GM23338 (cell line): ENCODE measurements at regions not wholly inside any gene's neighbourhood (a gene's known extent, or its start where the extent isn't known, plus 50 kb on each side); places are given as distances from the start of the nearest gene placed in this dataset.

ENCODE experiments used
- ATAC-seq: fragments of 200-7000 bp; cut with Tn5 transposase; 3 replicates; pipeline ENCODE4 v1.9.1; 2020
- DNase-seq: peaks from one replicate; pipeline ENCODE4 v3.0.0-alpha.2; 2015; ENCODE audit warnings: low spot score
- H2AFZ ChIP-seq: fragments of 200-600 bp; sonication (generic); 2 replicates; pipeline ENCODE4 v1.8.0; 2016; ENCODE audit warnings: antibody characterized with exemption, mild to moderate bottlenecking, moderate library complexity
- H3F3A ChIP-seq: fragments of 200-600 bp; sonication (generic); replicated peaks from 2 replicates; pipeline ENCODE4 v1.8.0; 2017; ENCODE audit warnings: antibody characterized with exemption, mixed run types, low read depth
- H3K27ac ChIP-seq: fragments of 200-600 bp; sonication (generic); 2 replicates; pipeline ENCODE4 v1.6.1; 2016; ENCODE audit warnings: low read depth
- H3K27me3 ChIP-seq: fragments of 200-600 bp; sonication (generic); 2 replicates; pipeline ENCODE4 v1.8.0; 2016; ENCODE audit warnings: mild to moderate bottlenecking, mixed run types, moderate library complexity; ENCODE audit not compliant: insufficient read depth
- H3K36me3 ChIP-seq: fragments of 200-600 bp; sonication (generic); 2 replicates; pipeline ENCODE4 v1.8.0; 2016; ENCODE audit warnings: mild to moderate bottlenecking; ENCODE audit not compliant: insufficient read depth
- H3K4me1 ChIP-seq: fragments of 200-600 bp; sonication (generic); 2 replicates; pipeline ENCODE4 v1.8.0; 2016; ENCODE audit warnings: mild to moderate bottlenecking, moderate library complexity; ENCODE audit not compliant: insufficient read depth
- H3K4me2 ChIP-seq: fragments of 200-600 bp; sonication (generic); 2 replicates; pipeline ENCODE4 v1.7.1; 2017; ENCODE audit warnings: mixed run types
- H3K4me3 ChIP-seq: fragments of 200-600 bp; sonication (generic); 2 replicates; pipeline ENCODE4 v1.6.1; 2016; ENCODE audit warnings: mixed run types
- H3K79me2 ChIP-seq: fragments of 200-600 bp; sonication (generic); replicated peaks from 2 replicates; pipeline ENCODE4 v1.8.0; 2017; ENCODE audit warnings: mild to moderate bottlenecking; ENCODE audit not compliant: insufficient read depth
- H3K9me2 ChIP-seq: fragments of 200-600 bp; sonication (generic); 2 replicates; pipeline ENCODE4 v1.8.0; 2017; ENCODE audit not compliant: insufficient read depth
- H4K20me1 ChIP-seq: fragments of 200-600 bp; sonication (generic); replicated peaks from 2 replicates; pipeline ENCODE4 v1.8.0; 2017; ENCODE audit warnings: mild to moderate bottlenecking; ENCODE audit not compliant: insufficient read depth
- H3K27ac Mint-ChIP-seq: 2 replicates; pipeline ENCODE4 v1.8.0; 2020; ENCODE audit warnings: inconsistent platforms, mild to moderate bottlenecking, moderate library complexity, mixed read lengths
- H3K27me3 Mint-ChIP-seq: 3 replicates; pipeline ENCODE4 v1.8.0; 2022; ENCODE audit warnings: low read depth, mild to moderate bottlenecking, moderate library complexity, mixed read lengths, inconsistent platforms; ENCODE audit not compliant: insufficient read depth, poor library complexity
- H3K36me3 Mint-ChIP-seq: 3 replicates; pipeline ENCODE4 v1.8.0; 2021; ENCODE audit warnings: low read depth, mild to moderate bottlenecking, inconsistent platforms, moderate library complexity, mixed read lengths
- H3K4me1 Mint-ChIP-seq: 3 replicates; pipeline ENCODE4 v1.8.0; 2020; ENCODE audit warnings: mild to moderate bottlenecking, inconsistent platforms, mixed read lengths
- H3K4me3 Mint-ChIP-seq: 3 replicates; pipeline ENCODE4 v1.8.0; 2021; ENCODE audit warnings: moderate library complexity, mild to moderate bottlenecking, inconsistent platforms, mixed read lengths
- H3K9me3 Mint-ChIP-seq: 3 replicates; pipeline ENCODE4 v1.8.0; 2020; ENCODE audit warnings: moderate library complexity, mild to moderate bottlenecking, inconsistent platforms, mixed read lengths
- CREB1 ChIP-seq: fragments of 250-450 bp; sonication (Bioruptor Pico); IDR thresholded peaks from 2 replicates; pipeline ENCODE4 v1.5.0; 2020; ENCODE audit warnings: low read depth, mild to moderate bottlenecking, moderate library complexity
- CTCF ChIP-seq, 2 experiments: fragments of 200-600 bp in 1 of 2; sonication (generic) in 1 of 2; conservative IDR thresholded peaks; 2 replicates each; pipeline versions ENCODE4 v1.5.1 to v1.6.1; 2016 to 2017; ENCODE audit warnings: antibody characterized with exemption in 2 of 2, low read depth in 2 of 2, mild to moderate bottlenecking in 2 of 2, moderate library complexity in 1 of 2
- ETS1 ChIP-seq: IDR thresholded peaks from 2 replicates; pipeline ENCODE4 v1.6.1; 2016; ENCODE audit warnings: antibody characterized with exemption
- EZH2 ChIP-seq: fragments of 200-600 bp; sonication (generic); IDR thresholded peaks from one replicate; pipeline ENCODE4 v1.8.0; 2017; ENCODE audit warnings: antibody characterized with exemption, mild to moderate bottlenecking, low read depth; ENCODE audit not compliant: unreplicated experiment
- EZH2phosphoT487 ChIP-seq: fragments of 200-600 bp; sonication (generic); IDR thresholded peaks from one replicate; pipeline ENCODE4 v1.8.1; 2018; ENCODE audit warnings: antibody characterized with exemption; ENCODE audit not compliant: unreplicated experiment
- JUNB ChIP-seq: IDR thresholded peaks from one replicate; pipeline ENCODE4 v1.6.1; 2016; ENCODE audit warnings: antibody characterized with exemption; ENCODE audit not compliant: unreplicated experiment
- NANOG ChIP-seq: IDR thresholded peaks from 2 replicates; pipeline ENCODE4 v1.6.1; 2016; ENCODE audit warnings: antibody characterized with exemption, borderline replicate concordance
- POLR2AphosphoS5 ChIP-seq: IDR thresholded peaks from 2 replicates; pipeline ENCODE4 v1.6.1; 2016; ENCODE audit warnings: antibody characterized with exemption, low read depth
- REST ChIP-seq: IDR thresholded peaks from one replicate; pipeline ENCODE4 v1.6.1; 2018; ENCODE audit warnings: antibody characterized with exemption; ENCODE audit not compliant: unreplicated experiment
- STAT1 ChIP-seq: IDR thresholded peaks from one replicate; pipeline ENCODE4 v1.6.1; 2016; ENCODE audit warnings: antibody characterized with exemption; ENCODE audit not compliant: unreplicated experiment
- ZNF114 ChIP-seq: fragments of 250-450 bp; sonication (Bioruptor Pico); IDR thresholded peaks from 2 replicates; pipeline ENCODE4 v1.5.0; 2020; ENCODE audit warnings: mild to moderate bottlenecking, moderate library complexity
- ZNF331 ChIP-seq: fragments of 250-450 bp; sonication (Bioruptor Pico); IDR thresholded peaks from 2 replicates; pipeline ENCODE4 v1.5.0; 2020; ENCODE audit warnings: low read depth, mild to moderate bottlenecking, moderate library complexity
- ZNF462 ChIP-seq: fragments of 250-450 bp; sonication (Bioruptor Pico); IDR thresholded peaks from 2 replicates; pipeline ENCODE4 v1.5.0; 2020; ENCODE audit warnings: mild to moderate bottlenecking, moderate library complexity

- Histone ChIP-seq H3K27ac (no peak overlapping the region), H3F3A (no peaks in the 10 kb centered on the region), H3K4me3 (no peak overlapping the region), H4K20me1 (no peaks in the 10 kb centered on the region), H3K79me2 (no peaks in the 10 kb centered on the region), H3K27me3 (no peaks in the 10 kb centered on the region), H3K4me2 (no peak overlapping the region), H3K4me1 (no peaks in the 10 kb centered on the region), H3K9me2 (peaks cover 12% of the 10 kb centered on the region), H2AFZ (no peak overlapping the region), H3K36me3 (no peaks in the 10 kb centered on the region)
- ATAC-seq (no peak), DNase-seq (no peak)
- Mint-ChIP-seq H3K9me3 (peaks cover 26% of the 10 kb centered on the region), H3K36me3 (peaks cover 20% of the 10 kb centered on the region), H3K4me1 (no peaks in the 10 kb centered on the region), H3K27me3 (no peaks in the 10 kb centered on the region), H3K27ac (no peak overlapping the region), H3K4me3 (no peak overlapping the region)
- TF ChIP-seq EZH2phosphoT487 (no peak), EZH2 (no peak), CREB1 (CRISPR knock-in tag) (no peak), REST (no peak), ZNF114 (CRISPR knock-in tag) (no peak), NANOG (no peak), STAT1 (no peak), CTCF (conservative IDR thresholded peaks at IDR 0.05; ENCODE audit: low read depth in 2 of 2) (no peak), JUNB (no peak), ZNF331 (CRISPR knock-in tag) (no peak), ZNF462 (CRISPR knock-in tag) (no peak), POLR2AphosphoS5 (no peak), ETS1 (no peak)
These were observed 374.9 kb downstream of the TLE1 start for GRCh38 chr9:81314490-81314889.
